HepG2 (cell line): ENCODE measurements at regions not wholly inside any gene's neighbourhood (a gene's known extent, or its start where the extent isn't known, plus 50 kb on each side); places are given as distances from the start of the nearest gene placed in this dataset.
A peak's percentile ranks its signal among the peaks of the same experiment; 100 is the strongest.

Experiments used
- ASH2L ChIP-seq: fragments of 300-600, 200-600 bp; sonication (generic); IDR thresholded peaks from 2 replicates; pipeline ENCODE4 v1.7.0; 2017; ENCODE audit warnings: low read depth, mild to moderate bottlenecking, moderate library complexity, mixed read lengths, low read length; ENCODE audit not compliant: insufficient read length
- FOXA3 ChIP-seq: IDR thresholded peaks from 2 replicates; pipeline ENCODE4 v1.6.1; 2016; ENCODE audit warnings: missing genetic modification reagents, missing compliant biosample characterization
- GABPB1 ChIP-seq: IDR thresholded peaks from 2 replicates; pipeline ENCODE4 v1.6.1; 2016; ENCODE audit warnings: mild to moderate bottlenecking, missing genetic modification reagents, moderate library complexity, missing compliant biosample characterization
- HDAC1 ChIP-seq: sonication (generic); formaldehyde crosslinking; IDR thresholded peaks from 2 replicates; pipeline ENCODE4 v1.5.1; 2020; ENCODE audit warnings: mild to moderate bottlenecking, missing genetic modification reagents
- ISL2 ChIP-seq: sonication (generic); formaldehyde crosslinking; IDR thresholded peaks from 2 replicates; pipeline ENCODE4 v1.5.0; 2020; ENCODE audit warnings: missing genetic modification reagents
- RARA ChIP-seq: IDR thresholded peaks from 2 replicates; pipeline ENCODE4 v1.6.1; 2016; ENCODE audit warnings: missing genetic modification reagents, missing compliant biosample characterization
- SAFB2 ChIP-seq: sonication (generic); formaldehyde crosslinking; IDR thresholded peaks from 2 replicates; pipeline ENCODE4 v1.5.1; 2020; ENCODE audit warnings: missing genetic modification reagents, low read depth, mild to moderate bottlenecking, borderline replicate concordance
- SALL1 ChIP-seq: sonication (generic); formaldehyde crosslinking; IDR thresholded peaks from 2 replicates; pipeline ENCODE4 v1.8.0; 2022; ENCODE audit warnings: mild to moderate bottlenecking, missing genetic modification reagents
- ZNF235 ChIP-seq: sonication (generic); formaldehyde crosslinking; IDR thresholded peaks from 2 replicates; pipeline ENCODE4 v1.8.1; 2023; ENCODE audit warnings: mild to moderate bottlenecking, missing genetic modification reagents, borderline replicate concordance
- ZNF33B ChIP-seq: sonication (generic); formaldehyde crosslinking; IDR thresholded peaks from 2 replicates; pipeline ENCODE4 v1.5.1; 2020; ENCODE audit warnings: mild to moderate bottlenecking, missing genetic modification reagents
- ZNF460 ChIP-seq: sonication (generic); formaldehyde crosslinking; IDR thresholded peaks from 2 replicates; pipeline ENCODE4 v1.5.1; 2020; ENCODE audit warnings: missing genetic modification reagents, mild to moderate bottlenecking, borderline replicate concordance
- TF ChIP-seq, protein P1 (sequence below): sonication (generic); formaldehyde crosslinking; IDR thresholded peaks from 2 replicates; pipeline ENCODE4 v1.5.1; 2020; ENCODE audit warnings: missing genetic modification reagents, mild to moderate bottlenecking, borderline replicate concordance
- TF ChIP-seq, protein P2 (sequence below): sonication (generic); formaldehyde crosslinking; IDR thresholded peaks from 2 replicates; pipeline ENCODE4 v1.4.0; 2020; ENCODE audit warnings: missing genetic modification reagents
- TF ChIP-seq, protein P3 (sequence below): IDR thresholded peaks from 2 replicates; pipeline ENCODE4 v1.6.1; 2012; ENCODE audit warnings: low read depth, low read length, improper control_type of control experiment
- TF ChIP-seq, protein P4 (sequence below): sonication (generic); formaldehyde crosslinking; IDR thresholded peaks from 2 replicates; pipeline ENCODE4 v1.4.0; 2020; ENCODE audit warnings: missing genetic modification reagents
- TF ChIP-seq, protein P5 (sequence below): sonication (generic); formaldehyde crosslinking; IDR thresholded peaks from 2 replicates; pipeline ENCODE4 v1.8.0; 2022; ENCODE audit warnings: missing genetic modification reagents, mild to moderate bottlenecking, inconsistent platforms, borderline replicate concordance
- TF ChIP-seq, protein P6 (sequence below): IDR thresholded peaks from 2 replicates; pipeline ENCODE4 v1.6.1; 2016; ENCODE audit warnings: low read depth

DNA sequence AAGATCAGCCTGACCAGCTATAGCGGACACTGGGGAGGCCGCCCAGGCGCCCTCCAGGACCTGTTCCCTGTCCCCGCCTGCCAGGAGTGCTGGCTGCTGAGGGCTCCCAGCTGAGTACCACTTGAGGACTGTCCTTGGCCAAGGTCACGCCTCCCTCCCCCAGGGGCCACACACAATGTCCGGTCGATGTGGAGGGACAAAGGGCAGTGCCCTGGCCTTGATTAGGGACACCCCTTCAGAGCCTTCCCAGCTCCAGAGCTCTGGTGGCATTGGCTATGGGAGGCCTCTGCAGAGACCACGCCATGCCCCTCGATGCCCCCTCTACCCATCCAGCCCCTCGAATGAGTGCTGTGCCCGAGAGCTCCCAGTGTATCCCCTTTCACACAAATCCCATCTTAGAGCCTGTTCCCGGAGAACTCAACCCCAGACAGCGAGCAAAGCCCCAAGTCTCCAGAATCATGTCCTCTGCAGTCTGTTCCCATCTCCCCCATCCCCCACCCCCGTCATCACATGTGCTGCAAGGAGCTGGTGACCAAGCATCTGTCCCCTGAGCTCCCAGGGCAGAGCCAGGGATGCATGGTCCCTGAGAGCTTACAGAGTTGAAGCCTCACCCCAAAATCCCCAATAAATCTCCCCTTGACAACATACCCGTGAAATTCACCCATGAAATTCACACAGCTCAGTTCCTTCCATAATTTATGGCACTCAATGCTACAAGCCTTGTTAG is 158.9 kb downstream of the NUP210 start (continued):
- TF ChIP-seq SALL1 (CRISPR knock-in tag) (peak; percentile 91), GABPB1 (peak; percentile 58), ZNF33B (CRISPR knock-in tag) (no peak), ZNF460 (CRISPR knock-in tag) (no peak), ASH2L (no peak), SAFB2 (no peak), RARA (CRISPR knock-in tag) (peak; percentile 78), HDAC1 (CRISPR knock-in tag) (peak; percentile 84), ZNF235 (no peak; the same call in 1 of the 2 replicates), ISL2 (CRISPR knock-in tag) (peak; percentile 41; the same call in 1 of the 2 replicates), FOXA3 (CRISPR knock-in tag) (peak; percentile 30; the same call in 1 of the 2 replicates)
- TF ChIP-seq, protein P1, sequence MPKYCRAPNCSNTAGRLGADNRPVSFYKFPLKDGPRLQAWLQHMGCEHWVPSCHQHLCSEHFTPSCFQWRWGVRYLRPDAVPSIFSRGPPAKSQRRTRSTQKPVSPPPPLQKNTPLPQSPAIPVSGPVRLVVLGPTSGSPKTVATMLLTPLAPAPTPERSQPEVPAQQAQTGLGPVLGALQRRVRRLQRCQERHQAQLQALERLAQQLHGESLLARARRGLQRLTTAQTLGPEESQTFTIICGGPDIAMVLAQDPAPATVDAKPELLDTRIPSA (CRISPR knock-in tag) = no peak
- TF ChIP-seq, protein P2, sequence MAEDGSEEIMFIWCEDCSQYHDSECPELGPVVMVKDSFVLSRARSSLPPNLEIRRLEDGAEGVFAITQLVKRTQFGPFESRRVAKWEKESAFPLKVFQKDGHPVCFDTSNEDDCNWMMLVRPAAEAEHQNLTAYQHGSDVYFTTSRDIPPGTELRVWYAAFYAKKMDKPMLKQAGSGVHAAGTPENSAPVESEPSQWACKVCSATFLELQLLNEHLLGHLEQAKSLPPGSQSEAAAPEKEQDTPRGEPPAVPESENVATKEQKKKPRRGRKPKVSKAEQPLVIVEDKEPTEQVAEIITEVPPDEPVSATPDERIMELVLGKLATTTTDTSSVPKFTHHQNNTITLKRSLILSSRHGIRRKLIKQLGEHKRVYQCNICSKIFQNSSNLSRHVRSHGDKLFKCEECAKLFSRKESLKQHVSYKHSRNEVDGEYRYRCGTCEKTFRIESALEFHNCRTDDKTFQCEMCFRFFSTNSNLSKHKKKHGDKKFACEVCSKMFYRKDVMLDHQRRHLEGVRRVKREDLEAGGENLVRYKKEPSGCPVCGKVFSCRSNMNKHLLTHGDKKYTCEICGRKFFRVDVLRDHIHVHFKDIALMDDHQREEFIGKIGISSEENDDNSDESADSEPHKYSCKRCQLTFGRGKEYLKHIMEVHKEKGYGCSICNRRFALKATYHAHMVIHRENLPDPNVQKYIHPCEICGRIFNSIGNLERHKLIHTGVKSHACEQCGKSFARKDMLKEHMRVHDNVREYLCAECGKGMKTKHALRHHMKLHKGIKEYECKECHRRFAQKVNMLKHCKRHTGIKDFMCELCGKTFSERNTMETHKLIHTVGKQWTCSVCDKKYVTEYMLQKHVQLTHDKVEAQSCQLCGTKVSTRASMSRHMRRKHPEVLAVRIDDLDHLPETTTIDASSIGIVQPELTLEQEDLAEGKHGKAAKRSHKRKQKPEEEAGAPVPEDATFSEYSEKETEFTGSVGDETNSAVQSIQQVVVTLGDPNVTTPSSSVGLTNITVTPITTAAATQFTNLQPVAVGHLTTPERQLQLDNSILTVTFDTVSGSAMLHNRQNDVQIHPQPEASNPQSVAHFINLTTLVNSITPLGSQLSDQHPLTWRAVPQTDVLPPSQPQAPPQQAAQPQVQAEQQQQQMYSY = no peak
- TF ChIP-seq, protein P3, sequence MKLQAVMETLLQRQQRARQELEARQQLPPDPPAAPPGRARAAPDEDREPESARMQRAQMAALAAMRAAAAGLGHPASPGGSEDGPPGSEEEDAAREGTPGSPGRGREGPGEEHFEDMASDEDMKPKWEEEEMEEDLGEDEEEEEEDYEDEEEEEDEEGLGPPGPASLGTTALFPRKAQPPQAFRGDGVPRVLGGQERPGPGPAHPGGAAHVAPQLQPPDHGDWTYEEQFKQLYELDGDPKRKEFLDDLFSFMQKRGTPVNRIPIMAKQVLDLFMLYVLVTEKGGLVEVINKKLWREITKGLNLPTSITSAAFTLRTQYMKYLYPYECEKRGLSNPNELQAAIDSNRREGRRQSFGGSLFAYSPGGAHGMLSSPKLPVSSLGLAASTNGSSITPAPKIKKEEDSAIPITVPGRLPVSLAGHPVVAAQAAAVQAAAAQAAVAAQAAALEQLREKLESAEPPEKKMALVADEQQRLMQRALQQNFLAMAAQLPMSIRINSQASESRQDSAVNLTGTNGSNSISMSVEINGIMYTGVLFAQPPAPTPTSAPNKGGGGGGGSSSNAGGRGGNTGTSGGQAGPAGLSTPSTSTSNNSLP = no peak
- TF ChIP-seq, protein P4, sequence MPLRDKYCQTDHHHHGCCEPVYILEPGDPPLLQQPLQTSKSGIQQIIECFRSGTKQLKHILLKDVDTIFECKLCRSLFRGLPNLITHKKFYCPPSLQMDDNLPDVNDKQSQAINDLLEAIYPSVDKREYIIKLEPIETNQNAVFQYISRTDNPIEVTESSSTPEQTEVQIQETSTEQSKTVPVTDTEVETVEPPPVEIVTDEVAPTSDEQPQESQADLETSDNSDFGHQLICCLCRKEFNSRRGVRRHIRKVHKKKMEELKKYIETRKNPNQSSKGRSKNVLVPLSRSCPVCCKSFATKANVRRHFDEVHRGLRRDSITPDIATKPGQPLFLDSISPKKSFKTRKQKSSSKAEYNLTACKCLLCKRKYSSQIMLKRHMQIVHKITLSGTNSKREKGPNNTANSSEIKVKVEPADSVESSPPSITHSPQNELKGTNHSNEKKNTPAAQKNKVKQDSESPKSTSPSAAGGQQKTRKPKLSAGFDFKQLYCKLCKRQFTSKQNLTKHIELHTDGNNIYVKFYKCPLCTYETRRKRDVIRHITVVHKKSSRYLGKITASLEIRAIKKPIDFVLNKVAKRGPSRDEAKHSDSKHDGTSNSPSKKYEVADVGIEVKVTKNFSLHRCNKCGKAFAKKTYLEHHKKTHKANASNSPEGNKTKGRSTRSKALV = no peak
- TF ChIP-seq, protein P5, sequence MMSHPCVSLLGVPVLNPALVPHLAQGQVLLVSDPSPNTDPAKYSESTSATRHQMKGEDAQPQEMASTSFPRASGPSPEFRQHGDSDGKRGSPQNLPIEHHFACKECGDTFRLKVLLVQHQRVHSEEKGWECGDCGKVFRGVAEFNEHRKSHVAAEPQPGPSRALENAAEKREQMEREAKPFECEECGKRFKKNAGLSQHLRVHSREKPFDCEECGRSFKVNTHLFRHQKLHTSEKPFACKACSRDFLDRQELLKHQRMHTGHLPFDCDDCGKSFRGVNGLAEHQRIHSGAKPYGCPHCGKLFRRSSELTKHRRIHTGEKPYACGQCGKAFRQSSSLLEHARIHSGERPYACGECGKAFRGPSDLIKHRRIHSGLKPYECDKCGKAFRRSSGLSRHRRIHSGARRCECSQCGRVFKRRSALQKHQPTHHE (CRISPR knock-in tag) = peak; percentile 38; the same call in 1 of the 2 replicates
- TF ChIP-seq, protein P6, sequence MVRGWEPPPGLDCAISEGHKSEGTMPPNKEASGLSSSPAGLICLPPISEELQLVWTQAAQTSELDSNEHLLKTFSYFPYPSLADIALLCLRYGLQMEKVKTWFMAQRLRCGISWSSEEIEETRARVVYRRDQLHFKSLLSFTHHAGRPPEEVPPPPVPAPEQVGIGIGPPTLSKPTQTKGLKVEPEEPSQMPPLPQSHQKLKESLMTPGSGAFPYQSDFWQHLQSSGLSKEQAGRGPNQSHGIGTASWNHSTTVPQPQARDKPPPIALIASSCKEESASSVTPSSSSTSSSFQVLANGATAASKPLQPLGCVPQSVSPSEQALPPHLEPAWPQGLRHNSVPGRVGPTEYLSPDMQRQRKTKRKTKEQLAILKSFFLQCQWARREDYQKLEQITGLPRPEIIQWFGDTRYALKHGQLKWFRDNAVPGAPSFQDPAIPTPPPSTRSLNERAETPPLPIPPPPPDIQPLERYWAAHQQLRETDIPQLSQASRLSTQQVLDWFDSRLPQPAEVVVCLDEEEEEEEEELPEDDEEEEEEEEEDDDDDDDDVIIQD (CRISPR knock-in tag) = 0 out of 2 replicates have a peak, but pooled peaks have one; percentile 15
